BLaER1 treated with 17β-estradiol and CSF1 and Interleukin-3, amounts not matched to agents 10 nM and 100 nM (cell line): ENCODE measurements at regions not wholly inside any gene's neighbourhood (a gene's known extent, or its start where the extent isn't known, plus 50 kb on each side); places are given as distances from the start of the nearest gene placed in this dataset.
A peak's percentile ranks its signal among the peaks of the same experiment; 100 is the strongest.

Experiments used
- H3K27ac ChIP-seq, 11 experiments: shearing (Covaris generic); formaldehyde crosslinking; 2 replicates each; pipeline ENCODE4 v1.8.1; 2022
- H3K27me3 ChIP-seq, 11 experiments: shearing (Covaris generic); formaldehyde crosslinking; 2 replicates each; pipeline ENCODE4 v1.8.1; 2022
- H3K36me3 ChIP-seq, 11 experiments: shearing (Covaris generic); formaldehyde crosslinking; 2 replicates each; pipeline ENCODE4 v1.8.1; 2022
- H3K4me1 ChIP-seq, 10 experiments: shearing (Covaris generic); formaldehyde crosslinking; 2 replicates each; pipeline ENCODE4 v1.8.1; 2022
- H3K4me2 ChIP-seq, 11 experiments: shearing (Covaris generic); formaldehyde crosslinking; 2 replicates each; pipeline ENCODE4 v1.8.1; 2022
- H3K4me3 ChIP-seq, 10 experiments: shearing (Covaris generic); formaldehyde crosslinking; 2 replicates each; pipeline ENCODE4 v1.8.1; 2022
- H3K9ac ChIP-seq, 11 experiments: shearing (Covaris generic); formaldehyde crosslinking; 2 replicates each; pipeline ENCODE4 v1.8.1; 2022
- H3K9me3 ChIP-seq, 11 experiments: shearing (Covaris generic); formaldehyde crosslinking; replicated peaks in 1 of 11; 2 replicates each; pipeline ENCODE4 v1.8.1; 2022
- H4K20me1 ChIP-seq, 11 experiments: shearing (Covaris generic); formaldehyde crosslinking; 2 replicates each; pipeline ENCODE4 v1.8.1; 2022
- Cebpa-rat ChIP-seq, 11 experiments: shearing (Covaris generic); IDR thresholded peaks; 2 replicates each; pipeline ENCODE4 v1.8.1; 2022

DNA sequence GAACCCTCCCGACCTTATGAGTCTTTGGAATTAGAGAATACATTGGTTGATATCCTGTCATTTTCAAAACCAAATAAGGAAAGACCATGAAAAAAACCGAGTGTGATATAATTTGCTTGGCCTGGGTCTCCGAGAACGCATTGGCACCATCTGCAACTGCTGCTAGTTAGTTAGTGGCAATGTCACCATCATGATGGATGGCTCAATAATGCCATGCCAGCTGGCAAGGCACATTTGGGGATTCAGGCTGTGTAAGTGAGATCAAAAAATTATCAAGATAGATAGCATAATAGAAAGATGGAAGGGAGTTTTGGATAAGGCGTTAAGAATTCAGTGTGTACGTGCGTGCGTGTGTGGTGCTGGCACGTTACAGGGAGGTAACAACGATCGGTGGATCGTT is 134.7 kb upstream of the TCERG1L start:
- H4K20me1 ChIP-seq: 0 out of 22 replicates have a peak, but pooled peaks cover 0 to 3% (median 0%) of the 10 kb centered on the region in 11 experiments
- H3K4me2 ChIP-seq: no peak overlapping the region
- H3K27ac ChIP-seq: no peak overlapping the region
- no peak overlapping the region for H3K4me3 ChIP-seq
- no peaks in the 10 kb centered on the region for H3K27me3 ChIP-seq
- H3K36me3 ChIP-seq: no peaks in the 10 kb centered on the region
- no peaks in the 10 kb centered on the region for H3K9me3 ChIP-seq
- no peak for TF ChIP-seq Cebpa-rat (IDR thresholded peaks at IDR 0.05)
- peaks cover 6 to 40% (median 21%) of the 10 kb centered on the region in 10 experiments; a peak in 16 of 20 replicates for H3K4me1 ChIP-seq
- no peak overlapping the region for H3K9ac ChIP-seq

- Histone ChIP-seq H3K36me3 (no peaks in the 10 kb centered on the region), H3K9me3 (no peaks in the 10 kb centered on the region), H3K9ac (no peak overlapping the region), H3K4me3 (no peak overlapping the region), H3K27me3 (peaks cover 0 to 12% (median 0%) of the 10 kb centered on the region in 11 experiments; a peak in 4 of 22 replicates), H3K4me2 (peak overlapping the region in 10 of 11 experiments; percentile 9 to 43 (median 20); a peak in 10 of 22 replicates), H3K4me1 (peaks cover 6 to 53% (median 31%) of the 10 kb centered on the region in 10 experiments; a peak in 18 of 20 replicates), H4K20me1 (0 out of 22 replicates have a peak, but pooled peaks cover 0 to under 1% (median 0%) of the 10 kb centered on the region in 11 experiments), H3K27ac (no peak overlapping the region)
- TF ChIP-seq Cebpa-rat (IDR thresholded peaks at IDR 0.05): no peak
These were observed 136.7 kb upstream of the TCERG1L start for GRCh38 chr10:131448171-131448570.

- Histone ChIP-seq H3K9me3 (no peaks in the 10 kb centered on the region), H3K4me1 (peaks cover 6 to 61% (median 38%) of the 10 kb centered on the region in 10 experiments; a peak in 19 of 20 replicates), H3K4me2 (peak overlapping the region in 1 of 11 experiments; percentile 7; a peak in 1 of 22 replicates), H3K4me3 (no peak overlapping the region), H4K20me1 (0 out of 22 replicates have a peak, but pooled peaks cover 0 to 4% (median 0%) of the 10 kb centered on the region in 11 experiments), H3K9ac (no peak overlapping the region), H3K27ac (no peak overlapping the region), H3K27me3 (peaks cover 0 to 19% (median 0%) of the 10 kb centered on the region in 11 experiments; a peak in 5 of 22 replicates), H3K36me3 (no peaks in the 10 kb centered on the region)
- no peak for TF ChIP-seq Cebpa-rat (IDR thresholded peaks at IDR 0.05)
These were observed 137.4 kb upstream of the TCERG1L start for GRCh38 chr10:131448883-131449282.

DNA sequence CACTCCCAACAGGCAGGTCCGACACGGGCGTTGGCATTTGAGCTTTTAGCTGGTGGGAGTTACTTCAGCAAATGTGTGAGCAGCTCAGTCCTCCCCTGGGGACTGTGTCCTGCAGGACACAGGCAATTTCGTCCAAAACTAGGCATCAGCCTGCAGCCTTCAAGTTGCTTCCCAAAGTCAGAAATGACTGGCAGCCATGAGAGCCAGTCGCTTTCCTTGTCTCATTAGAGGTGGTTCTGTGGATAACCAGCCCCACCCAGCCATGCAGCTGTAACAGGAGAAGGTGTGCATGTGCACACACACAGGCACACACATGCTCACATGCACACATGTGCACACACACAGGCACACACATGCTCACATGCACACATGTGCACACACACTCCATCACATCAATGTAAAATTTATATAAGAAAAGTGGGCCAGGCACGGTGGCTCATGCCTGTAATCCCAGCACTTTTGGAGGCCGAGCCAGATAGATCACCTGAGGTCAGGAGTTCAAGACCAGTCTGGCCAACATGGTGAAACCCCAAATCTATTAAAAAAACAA is 138.8 kb upstream of the TCERG1L start:
- peak overlapping the region in 4 of 11 experiments; percentile 18 to 88 (median 53); a peak in 6 of 22 replicates for H3K4me2 ChIP-seq
- H3K27ac ChIP-seq: no peak overlapping the region
- H3K9ac ChIP-seq: no peak overlapping the region
- H4K20me1 ChIP-seq: 0 out of 22 replicates have a peak, but pooled peaks cover 0 to 4% (median 0%) of the 10 kb centered on the region in 11 experiments
- TF ChIP-seq Cebpa-rat (IDR thresholded peaks at IDR 0.05): no peak
- H3K4me1 ChIP-seq: peaks cover 6 to 72% (median 51%) of the 10 kb centered on the region in 10 experiments; a peak in 19 of 20 replicates
- no peak overlapping the region for H3K4me3 ChIP-seq
- H3K36me3 ChIP-seq: no peaks in the 10 kb centered on the region
- H3K9me3 ChIP-seq: no peaks in the 10 kb centered on the region
- H3K27me3 ChIP-seq: peaks cover 0 to 21% (median 0%) of the 10 kb centered on the region in 11 experiments; a peak in 5 of 22 replicates

DNA sequence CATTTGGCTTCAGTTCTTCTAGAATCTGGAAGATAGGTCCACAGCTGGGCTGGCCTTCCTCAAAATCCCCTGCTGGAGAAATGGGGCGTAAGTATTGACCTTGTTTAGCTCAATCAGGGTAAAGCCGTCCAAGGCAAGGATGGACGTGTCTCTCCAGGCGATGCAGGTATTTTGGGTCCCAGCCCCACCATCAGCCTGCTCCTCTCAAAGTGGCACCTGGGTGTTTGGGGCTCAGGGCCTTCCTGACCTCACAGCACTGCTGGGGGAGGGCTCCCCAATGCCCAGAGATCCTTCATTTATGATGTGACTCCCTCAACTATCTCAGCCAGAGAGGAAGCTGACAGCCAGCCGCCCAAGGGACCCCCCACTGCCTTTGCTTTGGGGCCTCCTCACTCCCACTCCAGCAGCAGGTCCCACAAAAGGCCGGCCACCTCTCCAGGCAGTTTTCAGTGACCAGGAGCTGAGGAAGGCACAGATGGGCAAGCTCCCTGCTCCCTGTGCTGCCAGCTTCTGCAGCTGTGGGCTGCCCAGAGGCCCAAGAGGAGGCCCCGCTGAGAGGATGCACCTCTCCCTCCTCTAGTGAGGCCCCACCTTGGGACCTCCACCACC is 140.0 kb upstream of the TCERG1L start:
- Histone ChIP-seq H3K4me3 (no peak overlapping the region; a peak in 1 of 20 replicates), H3K4me2 (peak overlapping the region in 8 of 11 experiments; percentile 73 to 89 (median 80); a peak in 15 of 22 replicates), H3K27me3 (peaks cover 0 to 27% (median 0%) of the 10 kb centered on the region in 11 experiments; a peak in 7 of 22 replicates), H3K36me3 (no peaks in the 10 kb centered on the region), H3K4me1 (peaks cover 11 to 84% (median 63%) of the 10 kb centered on the region in 10 experiments), H3K27ac (peak overlapping the region in 1 of 11 experiments; percentile 11; a peak in 1 of 22 replicates), H3K9ac (peak overlapping the region in 2 of 11 experiments; percentile 8 to 16; a peak in 1 of 22 replicates), H3K9me3 (no peaks in the 10 kb centered on the region), H4K20me1 (0 out of 22 replicates have a peak, but pooled peaks cover 0 to 4% (median 0%) of the 10 kb centered on the region in 11 experiments)
- TF ChIP-seq Cebpa-rat (IDR thresholded peaks at IDR 0.05): no peak

DNA sequence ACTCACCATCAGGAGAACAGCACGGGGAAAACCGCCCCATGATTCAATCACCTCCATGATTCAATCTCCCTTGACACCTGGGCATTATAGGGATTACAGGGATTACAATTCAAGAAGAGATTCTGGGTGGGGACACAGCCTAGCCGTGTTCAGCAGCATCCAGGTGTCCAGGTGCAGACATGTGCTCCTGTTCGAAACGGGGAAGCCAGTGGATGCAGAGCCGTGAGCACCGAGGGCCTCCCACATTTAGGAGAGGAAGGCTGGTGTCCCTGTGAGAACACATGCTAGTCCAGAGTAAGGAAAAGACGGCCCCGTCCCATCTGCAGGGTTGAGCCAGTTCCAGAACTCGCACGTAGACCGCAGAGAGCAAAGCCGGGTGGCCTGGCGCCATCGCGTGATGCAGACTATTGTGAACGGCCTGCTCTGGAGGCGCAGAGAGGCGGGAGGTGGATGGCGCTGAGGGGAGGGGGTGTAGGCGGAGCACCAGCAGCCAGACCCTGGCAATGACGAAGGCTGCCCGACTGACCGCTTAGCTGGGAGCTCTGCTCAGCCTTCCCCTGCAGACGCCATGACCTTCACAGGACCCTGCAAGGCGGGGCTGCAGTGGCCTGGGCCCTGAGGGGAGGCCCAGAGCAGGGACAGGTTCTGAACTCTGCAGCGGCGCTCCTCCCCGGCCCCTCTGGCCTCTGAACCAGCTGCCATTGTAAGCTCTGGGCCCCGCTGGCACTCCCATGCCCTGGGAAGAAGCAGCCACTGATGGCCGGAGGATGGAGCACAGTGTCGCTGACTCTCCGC is 141.6 kb upstream of the TCERG1L start:
- Histone ChIP-seq H3K27ac (peak overlapping the region in 5 of 11 experiments; percentile 16 to 59 (median 36); a peak in 4 of 22 replicates), H4K20me1 (0 out of 22 replicates have a peak, but pooled peaks cover 0 to 4% (median 0%) of the 10 kb centered on the region in 11 experiments), H3K9me3 (no peaks in the 10 kb centered on the region), H3K27me3 (peaks cover 0 to 37% (median 0%) of the 10 kb centered on the region in 11 experiments; a peak in 7 of 22 replicates), H3K9ac (peak overlapping the region in 2 of 11 experiments; percentile 3 to 18; a peak in 4 of 22 replicates), H3K4me2 (peak overlapping the region; percentile 73 to 98 (median 82)), H3K4me3 (peak overlapping the region in 4 of 10 experiments; percentile 43 to 51 (median 48); a peak in 5 of 20 replicates), H3K4me1 (peaks cover 9 to 87% (median 69%) of the 10 kb centered on the region in 10 experiments), H3K36me3 (no peaks in the 10 kb centered on the region)
- TF ChIP-seq Cebpa-rat (IDR thresholded peaks at IDR 0.05): no peak

DNA sequence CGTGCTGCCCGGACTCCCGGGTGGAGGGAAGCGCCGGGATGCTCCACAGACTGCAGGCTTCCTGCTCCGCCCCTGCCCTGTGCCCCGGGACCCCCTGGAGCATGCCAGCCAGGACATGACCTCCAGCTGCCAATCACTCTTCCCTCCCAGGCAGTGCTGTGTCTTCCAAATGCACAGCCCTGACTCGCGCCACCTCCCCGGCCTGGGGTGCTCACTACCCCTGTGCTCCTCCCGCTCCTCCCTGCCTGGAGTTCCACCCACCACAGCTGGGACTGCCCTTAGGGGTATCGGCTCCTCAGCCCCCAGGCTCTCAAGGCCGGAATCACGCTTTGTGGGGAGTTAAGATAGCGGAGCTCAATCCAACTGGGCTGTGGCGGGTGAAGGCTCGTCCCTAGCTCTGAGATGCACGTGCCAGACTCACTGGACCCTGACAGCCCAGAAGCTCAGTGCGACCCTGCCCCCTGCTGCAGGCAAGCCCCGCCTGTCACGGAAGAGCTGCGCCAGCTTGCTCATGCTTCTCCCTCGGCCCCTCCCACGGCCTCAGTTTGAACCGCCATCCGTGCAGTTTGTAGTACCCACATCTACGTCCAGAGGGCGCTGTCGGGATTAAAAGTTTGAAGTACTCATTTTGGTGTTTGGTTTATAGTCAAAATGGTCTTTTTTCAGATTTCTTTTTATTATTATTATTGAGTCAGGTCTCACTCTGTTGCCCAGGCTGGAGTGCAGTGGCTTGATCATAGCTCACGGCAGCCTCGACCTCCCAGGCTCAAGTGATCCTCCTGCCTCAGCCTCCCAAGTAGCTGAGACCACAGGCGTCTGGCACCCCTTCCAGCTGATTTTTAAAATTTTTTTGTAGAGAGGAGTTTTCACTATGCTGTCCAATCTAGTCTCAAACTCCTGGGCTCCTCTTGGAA is 142.5 kb upstream of the TCERG1L start:
- Histone ChIP-seq H3K4me2 (peak overlapping the region; percentile 73 to 98 (median 82)), H4K20me1 (0 out of 22 replicates have a peak, but pooled peaks cover 0 to 4% (median 0%) of the 10 kb centered on the region in 11 experiments), H3K36me3 (no peaks in the 10 kb centered on the region), H3K4me3 (peak overlapping the region in 6 of 10 experiments; percentile 38 to 61 (median 48); a peak in 12 of 20 replicates), H3K27me3 (peaks cover 0 to 37% (median 0%) of the 10 kb centered on the region in 11 experiments; a peak in 7 of 22 replicates), H3K9me3 (no peaks in the 10 kb centered on the region), H3K27ac (peak overlapping the region in 6 of 11 experiments; percentile 16 to 59 (median 37); a peak in 6 of 22 replicates), H3K9ac (peak overlapping the region in 4 of 11 experiments; percentile 3 to 25 (median 20); a peak in 7 of 22 replicates), H3K4me1 (peaks cover 6 to 83% (median 66%) of the 10 kb centered on the region in 10 experiments)
- TF ChIP-seq Cebpa-rat (IDR thresholded peaks at IDR 0.05): no peak
